ENCODE measurements at regions not wholly inside any gene's neighbourhood (a gene's known extent, or its start where the extent isn't known, plus 50 kb on each side); places are given as distances from the start of the nearest gene placed in this dataset.

- Histone ChIP-seq H4K5ac (ENCODE audit: low read depth, low read length) (no peak overlapping the region), H3K4me1 (ENCODE audit: control insufficient read depth, insufficient read depth, low read length) (peaks cover 9% of the 10 kb centered on the region), H2BK15ac (ENCODE audit: low read depth, low read length) (no peak overlapping the region; the same call in 2 of the 3 replicates), H2BK5ac (ENCODE audit: low read depth, low read length, poor library complexity, severe bottlenecking) (peak overlapping the region; percentile 26), H3K79me1 (ENCODE audit: low read depth in 1 of 2, low read length in 2 of 2) (no peaks in the 10 kb centered on the region), H2BK20ac (ENCODE audit: low read depth, low read length) (peak overlapping the region; percentile 31), H2AFZ (replicated peaks; ENCODE audit: low read length, poor library complexity) (no peak overlapping the region), H2AK5ac (ENCODE audit: low read depth, low read length) (no peak overlapping the region), H3K4me2 (ENCODE audit: low read depth, low read length) (peak overlapping the region; percentile 81), H3K9me1 (ENCODE audit: insufficient read depth, low read length) (peaks cover 6% of the 10 kb centered on the region; the same call in 1 of the 2 replicates), H3K56ac (ENCODE audit: extremely low read depth, insufficient read depth, low read length) (no peak overlapping the region), H4K20me1 (ENCODE audit: insufficient read depth, low read length) (no peaks in the 10 kb centered on the region), H2BK120ac (ENCODE audit: low read depth, low read length) (peak overlapping the region; percentile 63), H3K9ac (ENCODE audit: low read depth, low read length) (no peak overlapping the region), H3K9me3 (ENCODE audit: control insufficient read depth, insufficient read depth, low read length) (peaks cover 5% of the 10 kb centered on the region), H3K36me3 (ENCODE audit: control insufficient read depth, insufficient read depth, low read length) (no peaks in the 10 kb centered on the region), H3K18ac (ENCODE audit: low read depth, low read length) (peak overlapping the region; percentile 85), H2AK9ac (replicated peaks; ENCODE audit: low read depth, low read length, poor library complexity) (no peak overlapping the region), H3K27ac (ENCODE audit: insufficient read depth, low read length) (peak overlapping the region; percentile 81; the same call in 1 of the 2 replicates), H3K4ac (ENCODE audit: low read depth, low read length) (peak overlapping the region; percentile 44), H4K91ac (ENCODE audit: insufficient read depth, low read depth, low read length) (peak overlapping the region; percentile 6; the same call in 1 of the 2 replicates), H3K23ac (ENCODE audit: low read depth, low read length) (peak overlapping the region; percentile 89; the same call in 1 of the 2 replicates), H3K4me3 (ENCODE audit: insufficient read depth, low read depth, low read length) (no peak overlapping the region), H3K27me3 (ENCODE audit: control insufficient read depth, insufficient read depth, low read length) (no peaks in the 10 kb centered on the region), H4K8ac (ENCODE audit: low read depth in 2 of 2, low read length in 2 of 2) (peak overlapping the region; percentile 28 to 59; a peak in 2 of 4 replicates), H3K14ac (replicated peaks; ENCODE audit: low read depth, low read length) (peak overlapping the region; percentile 58; the same call in 1 of the 2 replicates)
- intact Hi-C loops (cut with micrococcal nuclease), result loop anchor here (10.0 kb wide), 1 partner anchor 295 kb away; no protein-coding TSS in a partner anchor
- POLR2A ChIA-PET (ENCODE audit: unreplicated experiment), result interaction anchor here (0.6 to 1.1 kb wide), 4 partner anchors 18 to 810 kb away, joined by 3 to 7 read pairs (median 4); no protein-coding TSS in a partner anchor
- TF ChIP-seq NFE2L2 (IDR thresholded peaks at IDR 0.05; ENCODE audit: low read depth, low read length) (no peak), FOS (IDR thresholded peaks at IDR 0.05; ENCODE audit: low read depth, low read length) (no peak), CTCF (conservative IDR thresholded peaks at IDR 0.05; ENCODE audit: low read depth, low read length) (no peak), RAD21 (IDR thresholded peaks at IDR 0.05; ENCODE audit: low read length) (no peak), RFX5 (IDR thresholded peaks at IDR 0.05; ENCODE audit: low read depth, low read length) (no peak), CEBPB (IDR thresholded peaks at IDR 0.05; ENCODE audit: low read depth, low read length) (no peak), MXI1 (IDR thresholded peaks at IDR 0.05; ENCODE audit: borderline replicate concordance, low read depth, low read length) (no peak)
- BruUV-seq (replicated peaks), result no TSS peak
- peak; percentile 72 for ATAC-seq (ENCODE audit: low read depth)
- no CpG with 5 or more reads among the region's 2 CpGs for WGBS, 2 experiments (ENCODE audit: extremely low coverage in 2 of 2, insufficient read length in 1 of 2)
- CTCF ChIA-PET, result interaction anchor here (0.5 kb wide), 1 partner anchor 257 kb away, joined by 4 read pairs; no protein-coding TSS in a partner anchor
- peak; percentile 17 for DNase-seq
- dilution Hi-C loops (cut with HindIII; ENCODE audit: low sequenced_read_pairs, unreplicated experiment), result no loop called here
- in situ Hi-C loops (cut with MboI; ENCODE audit: low sequenced_read_pairs), result no loop called here
These were observed 404.2 kb downstream of the KCNRG start for GRCh38 chr13:50419331-50419865.
